HG03460 (cell line): ENCODE measurements at regions not wholly inside any gene's neighbourhood (a gene's known extent, or its start where the extent isn't known, plus 50 kb on each side); places are given as distances from the start of the nearest gene placed in this dataset.
A peak's percentile ranks its signal among the peaks of the same experiment; 100 is the strongest.
"Not testable (repeated sequence)": the region's sequence is repeated elsewhere in the genome, so short reads cannot be mapped to it uniquely, and the experiment has no call there.

Experiments
- ATAC-seq: cut with Tn5 transposase; IDR thresholded peaks from one replicate; pipeline ENCODE4 v1.9.1; 2021; ENCODE audit not compliant: unreplicated experiment

- no peak for ATAC-seq
These were observed 100.1 kb upstream of the BET1 start for GRCh38 chr7:94104301-94104700.

DNA sequence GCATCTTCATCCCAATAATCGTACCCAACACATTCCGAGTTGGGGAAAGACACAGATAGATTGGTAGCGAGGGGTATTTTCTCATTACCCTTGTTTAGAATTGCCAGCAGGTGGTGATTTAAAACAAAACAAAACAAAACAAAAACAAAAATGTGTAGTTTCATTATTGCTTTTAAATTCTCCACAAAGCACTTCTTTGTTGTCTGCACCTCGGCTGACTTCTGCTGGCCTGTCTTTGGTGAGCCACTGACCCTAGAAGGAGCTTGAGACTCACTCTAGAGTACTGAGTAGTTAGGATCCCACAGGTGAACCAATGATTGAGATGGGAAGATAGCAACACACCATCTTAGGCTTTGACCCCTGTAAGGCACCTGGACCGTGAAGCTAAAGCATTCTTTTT, 105.4 kb upstream of the BET1 start:
- no peak for ATAC-seq

DNA sequence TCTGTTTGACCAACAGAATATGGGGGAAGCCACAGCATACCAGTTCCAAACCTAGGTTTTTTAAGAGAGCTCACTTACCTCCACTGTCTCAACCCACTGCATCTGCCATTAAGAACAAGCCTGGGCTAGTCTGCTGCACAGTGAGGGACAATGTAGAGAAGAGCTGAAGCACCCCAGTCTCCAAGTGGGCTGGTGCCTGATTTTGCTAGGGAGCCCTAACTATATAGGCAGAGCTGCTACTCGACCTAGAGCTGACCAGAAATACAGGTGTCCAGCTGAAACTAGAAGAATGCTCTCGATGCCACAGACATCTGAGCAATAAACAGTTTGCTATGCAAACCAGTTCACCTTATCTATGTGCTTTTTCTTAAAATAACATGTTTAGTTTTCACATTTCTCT, 106.9 kb upstream of the BET1 start:
- ATAC-seq: no peak

DNA sequence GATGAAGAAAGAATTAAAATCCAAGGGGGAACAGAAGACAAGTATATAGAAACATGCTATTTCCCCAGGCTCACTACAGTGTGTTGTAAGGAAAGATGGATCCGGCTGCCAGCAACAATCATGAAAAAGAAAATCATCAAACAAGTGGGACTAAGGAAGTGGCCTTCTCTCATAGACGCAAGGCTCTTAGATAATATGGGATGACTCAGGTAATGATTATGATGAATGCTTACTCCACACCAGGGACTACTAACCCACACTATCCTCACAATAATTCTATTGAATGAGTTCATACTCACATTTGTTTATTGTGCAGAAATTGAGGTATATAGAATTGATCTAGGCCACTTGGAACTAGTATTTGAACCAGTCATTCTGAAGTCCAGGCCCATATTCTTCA, 111.2 kb upstream of the BET1 start:
- no peak for ATAC-seq

GRCh38 chr7:94123136-94123535, 119.0 kb upstream of the BET1 start:
- no peak for ATAC-seq

DNA sequence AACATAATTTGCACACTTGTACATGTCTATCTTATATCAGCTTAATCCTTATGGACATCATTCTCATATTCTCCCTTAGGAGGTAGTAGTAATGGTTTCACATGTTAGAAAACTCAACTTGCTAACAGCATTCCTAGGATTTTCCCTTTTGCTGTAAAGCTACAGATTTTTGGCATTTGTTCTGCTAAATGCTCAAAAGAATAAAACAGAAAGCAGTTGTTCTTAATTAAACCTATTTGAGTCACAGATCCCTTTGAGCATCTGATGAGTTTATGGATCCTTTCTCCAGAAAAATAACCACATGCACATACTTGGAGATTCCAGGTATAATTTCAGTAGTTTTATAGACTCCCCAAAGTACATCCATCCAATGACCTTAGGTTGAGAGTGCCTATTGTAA, 122.9 kb upstream of the BET1 start:
- ATAC-seq: no peak

GRCh38 chr7:94128072-94128471, 123.9 kb upstream of the BET1 start:
- no peak for ATAC-seq

DNA sequence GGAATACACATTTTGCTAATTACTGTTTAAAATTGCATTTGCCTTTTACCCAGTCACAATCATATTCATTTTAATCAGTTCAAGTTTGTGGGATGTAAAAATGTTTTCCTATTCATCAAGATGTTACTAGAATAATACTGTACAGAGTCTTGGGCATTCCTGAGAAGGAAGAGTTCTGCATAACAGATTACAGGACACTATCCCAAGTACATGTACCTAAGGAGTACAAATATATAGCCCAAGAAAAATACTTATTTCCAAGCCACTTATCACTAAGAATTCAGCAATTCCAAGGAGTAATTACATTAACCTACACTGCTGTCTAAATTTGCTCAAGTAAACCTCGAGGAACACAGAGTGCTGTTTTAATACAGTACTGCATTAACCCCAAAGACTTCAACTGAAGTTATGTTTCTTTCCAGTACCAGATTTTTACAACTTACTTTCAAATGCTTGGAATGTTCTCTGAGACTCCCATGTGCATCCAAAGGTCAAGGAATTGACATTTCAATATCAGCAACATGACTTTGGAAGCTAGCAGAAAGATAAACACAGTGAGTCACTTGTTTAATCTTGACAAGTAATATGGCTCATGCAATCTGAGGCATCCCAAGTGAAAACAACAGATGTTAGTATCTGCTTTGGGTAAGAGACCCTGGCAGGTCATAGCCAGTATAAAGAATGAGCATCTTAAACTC, 125.4 kb upstream of the BET1 start:
- ATAC-seq: no peak

- no peak for ATAC-seq
These were observed 126.6 kb upstream of the BET1 start for GRCh38 chr7:94130716-94131115.

DNA sequence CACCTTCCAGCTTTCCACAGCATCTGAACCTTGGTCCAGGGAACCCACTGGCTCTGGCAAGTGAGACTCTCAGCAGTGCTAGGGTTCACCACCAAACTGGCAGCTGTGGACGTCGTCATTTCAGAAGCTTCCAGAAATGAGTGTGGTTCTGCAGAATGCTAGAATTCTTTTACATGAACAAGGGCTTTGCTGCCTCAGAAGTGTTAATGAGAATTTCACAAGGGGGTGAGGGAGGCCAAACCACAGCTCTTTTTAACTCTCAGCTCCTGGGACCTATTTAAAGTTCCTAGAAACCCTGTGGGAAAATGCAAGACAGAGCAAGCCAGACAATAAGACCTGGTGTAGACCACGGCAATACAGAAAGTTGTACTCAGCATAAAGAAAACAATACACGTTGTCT, 129.3 kb upstream of the BET1 start:
- no peak for ATAC-seq

- ATAC-seq: no peak
These were observed 131.0 kb upstream of the BET1 start for GRCh38 chr7:94135180-94135579.

- ATAC-seq: no peak
These were observed 138.1 kb upstream of the BET1 start for GRCh38 chr7:94142281-94142680.

DNA sequence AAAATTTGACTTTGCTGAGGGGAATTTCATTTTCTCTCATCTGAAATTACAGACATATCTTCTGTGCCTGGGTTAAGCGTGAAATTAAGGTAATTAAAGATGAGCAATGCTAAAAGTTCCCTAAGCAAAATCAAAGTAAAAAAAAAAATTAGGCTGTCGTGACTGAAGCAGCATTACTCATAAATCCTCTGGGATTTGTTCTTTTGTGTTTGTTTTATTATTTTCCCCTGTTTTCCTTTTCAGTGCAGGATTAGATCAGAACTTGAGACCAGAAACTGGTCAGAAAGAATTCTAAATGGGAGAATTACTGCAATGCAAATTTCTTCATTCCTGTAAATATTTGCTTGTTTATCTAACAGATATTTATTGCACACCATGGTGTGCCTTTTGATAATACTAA, 141.4 kb upstream of the BET1 start:
- ATAC-seq: no peak

- ATAC-seq: no peak
These were observed 142.3 kb upstream of the BET1 start for GRCh38 chr7:94146408-94146807.

DNA sequence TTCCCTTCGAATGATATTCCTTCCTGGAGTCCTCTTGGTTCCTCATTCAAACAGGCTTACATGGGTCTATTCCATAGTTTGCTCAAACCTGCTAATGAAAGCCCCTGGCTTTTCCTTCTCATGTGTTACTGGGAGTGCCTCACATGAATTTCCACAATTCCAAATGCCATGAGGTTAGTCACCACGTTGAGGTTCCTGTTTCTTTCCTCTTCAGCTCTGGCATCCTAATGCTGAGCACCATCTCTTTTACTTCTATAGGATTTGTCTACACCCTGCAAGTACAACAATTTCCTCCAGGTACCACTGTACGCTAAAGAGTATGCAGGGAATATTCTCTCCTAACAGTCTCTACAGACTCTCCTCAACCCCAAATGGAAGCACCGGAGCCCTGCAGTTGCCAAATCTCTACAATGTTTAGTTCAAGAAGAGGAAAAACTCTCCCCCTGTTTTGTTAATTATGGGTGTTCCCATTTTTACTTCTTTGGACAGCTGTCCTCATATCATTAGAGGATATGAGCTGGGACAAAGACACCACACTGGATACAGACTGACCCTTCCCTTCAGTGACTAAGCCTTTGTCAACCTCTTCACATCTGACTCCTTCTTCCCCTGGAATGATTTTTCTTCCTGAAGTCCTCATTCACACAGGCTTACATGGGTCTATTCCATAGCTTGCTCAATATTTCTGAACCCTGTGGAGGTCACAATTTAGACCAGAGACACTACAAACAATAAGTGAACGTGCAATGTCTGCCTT, 145.8 kb upstream of the BET1 start:
- ATAC-seq: no peak

GRCh38 chr7:94154182-94154581, 150.0 kb upstream of the BET1 start:
- ATAC-seq: no peak

- ATAC-seq: no peak
These were observed 150.7 kb upstream of the BET1 start for GRCh38 chr7:94154858-94155257.

DNA sequence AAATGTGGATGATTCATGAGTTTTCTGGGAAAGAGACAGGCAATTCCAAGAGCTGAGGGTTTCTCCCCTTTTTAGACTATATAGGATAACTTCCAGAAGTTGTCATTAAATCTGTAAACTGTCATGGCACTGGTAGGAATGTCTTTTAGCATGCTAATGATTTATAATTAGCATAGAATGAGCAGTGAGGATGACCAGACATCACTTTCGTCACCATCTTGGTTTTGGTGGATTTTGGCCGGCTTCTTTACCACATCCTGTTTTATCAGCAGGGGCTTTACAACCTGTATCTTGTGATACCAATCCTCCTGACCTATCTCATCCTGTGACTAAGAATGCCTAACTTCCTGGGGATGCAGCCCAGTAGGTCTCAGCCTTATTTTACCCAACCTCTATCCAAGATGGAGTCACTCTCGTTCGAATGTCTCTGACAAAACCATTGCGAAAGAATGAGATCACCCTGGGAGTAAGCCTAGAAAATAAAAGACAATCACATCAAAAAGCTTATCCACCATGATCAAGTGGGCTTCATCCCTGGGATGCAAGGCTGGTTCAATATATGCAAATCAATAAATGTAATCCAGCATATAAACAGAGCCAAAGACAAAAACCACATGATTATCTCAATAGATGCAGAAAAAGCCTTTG, 153.6 kb upstream of the BET1 start:
- ATAC-seq: not testable (repeated sequence)

GRCh38 chr7:94160719-94161435, 156.7 kb upstream of the BET1 start:
- ATAC-seq: peak; percentile 97

GRCh38 chr7:94161476-94161875, 157.3 kb upstream of the BET1 start:
- no peak for ATAC-seq

DNA sequence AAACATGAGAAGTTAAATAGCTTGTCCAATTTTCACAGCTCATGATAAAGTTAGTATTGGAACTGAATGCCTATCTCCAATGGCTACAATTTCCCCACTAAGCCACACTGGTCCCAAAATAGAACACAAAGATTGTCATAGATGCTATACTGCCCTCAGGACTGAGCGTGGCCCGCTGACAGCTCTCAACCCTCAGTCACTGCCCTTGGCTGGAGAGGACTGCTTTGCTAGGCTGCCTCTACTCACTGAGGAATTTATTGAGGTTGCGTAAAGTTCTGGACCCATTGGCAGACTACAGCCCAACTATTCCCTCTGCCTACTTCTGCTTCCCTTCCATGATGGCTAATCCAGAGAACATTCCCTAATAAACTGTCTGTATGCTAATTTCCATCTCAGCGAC, 165.5 kb upstream of the BET1 start:
- ATAC-seq: no peak

DNA sequence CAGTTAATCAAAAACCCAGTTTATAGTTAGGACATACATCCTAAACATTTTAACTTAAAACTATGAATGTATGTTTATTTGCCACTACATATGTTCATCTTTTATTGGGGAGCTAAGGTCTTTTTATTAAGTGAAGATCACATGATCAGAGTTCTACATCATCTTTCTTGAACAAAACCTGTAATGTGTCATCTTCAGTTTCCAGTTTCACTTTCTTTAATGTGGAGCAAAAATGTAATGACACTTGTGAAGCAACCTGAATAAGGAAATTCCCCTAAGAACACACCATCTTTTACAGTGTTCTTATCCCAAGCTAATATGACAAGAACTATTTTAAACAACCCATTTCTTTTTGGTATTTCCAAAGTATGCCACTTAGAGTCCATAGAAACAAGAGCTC, 166.7 kb upstream of the BET1 start:
- peak; percentile 89 for ATAC-seq
